ENCODE measurements at regions not wholly inside any gene's neighbourhood (a gene's known extent, or its start where the extent isn't known, plus 50 kb on each side); places are given as distances from the start of the nearest gene placed in this dataset.
"Not testable (repeated sequence)": the region's sequence is repeated elsewhere in the genome, so short reads cannot be mapped to it uniquely, and the experiment has no call there.

- no peak for DNase-seq
Measured at GRCh38 chr18:59038295-59039039, 101.2 kb upstream of the SEC11C start.

- DNase-seq, result not testable (repeated sequence)
Measured at GRCh38 chr18:59039040-59039320, 100.7 kb upstream of the SEC11C start.

GRCh38 chr18:59039449-59039848 lies 100.2 kb upstream of the SEC11C start:
- no peak for DNase-seq

- DNase-seq, result no peak
Measured at GRCh38 chr18:59040770-59041148, 98.9 kb upstream of the SEC11C start.

GRCh38 chr18:59041296-59041695 lies 98.4 kb upstream of the SEC11C start:
- DNase-seq, result no peak

GRCh38 chr18:59041819-59042815 lies 97.6 kb upstream of the SEC11C start:
- no peak for DNase-seq

GRCh38 chr18:59044855-59045254 lies 94.8 kb upstream of the SEC11C start:
- no peak for DNase-seq

- DNase-seq, result no peak
Measured at GRCh38 chr18:59047321-59048047, 92.2 kb upstream of the SEC11C start.

- no peak for DNase-seq
Measured at GRCh38 chr18:59048048-59048363, 91.7 kb upstream of the SEC11C start.

- DNase-seq, result no peak
Measured at GRCh38 chr18:59048378-59048777, 91.3 kb upstream of the SEC11C start.

- no peak for DNase-seq
Measured at GRCh38 chr18:59049721-59050660, 89.7 kb upstream of the SEC11C start.

GRCh38 chr18:59050661-59051057 lies 89.0 kb upstream of the SEC11C start:
- DNase-seq, result no peak

GRCh38 chr18:59051470-59052165 lies 88.1 kb upstream of the SEC11C start:
- no peak for DNase-seq

GRCh38 chr18:59052965-59053820 lies 86.5 kb upstream of the SEC11C start:
- DNase-seq, result no peak

- DNase-seq, result no peak
Measured at GRCh38 chr18:59054496-59055287, 85.0 kb upstream of the SEC11C start.

GRCh38 chr18:59055345-59056032 lies 84.2 kb upstream of the SEC11C start:
- DNase-seq, result no peak

- DNase-seq, result no peak
Measured at GRCh38 chr18:59056706-59057492, 82.8 kb upstream of the SEC11C start.

- no peak for DNase-seq
Measured at GRCh38 chr18:59057493-59057795, 82.2 kb upstream of the SEC11C start.

GRCh38 chr18:59057969-59058368 lies 81.7 kb upstream of the SEC11C start:
- no peak for DNase-seq
